ENCODE measurements at regions not wholly inside any gene's neighbourhood (a gene's known extent, or its start where the extent isn't known, plus 50 kb on each side); places are given as distances from the start of the nearest gene placed in this dataset.
"Not testable (repeated sequence)": the region's sequence is repeated elsewhere in the genome, so short reads cannot be mapped to it uniquely, and the experiment has no call there.

- H3K4me3 ChIP-seq = no peak overlapping the region
- ATAC-seq (no peak), DNase-seq (peak in 1 of 3 donors; percentile 24)
- 67% methylated on average over 1 of the region's 10 CpGs for WGBS (ENCODE audit: insufficient coverage, low coverage, low lambda C conversion rate, missing lambda C conversion rate)
- no peaks in the 10 kb centered on the region for H3K27me3 ChIP-seq
- no peak overlapping the region for H3K27ac ChIP-seq
- intact Hi-C loops (cut with DNase I) = no loop called here
- TF ChIP-seq POLR2A (IDR thresholded peaks at IDR 0.05) (no peak), CTCF (IDR thresholded peaks at IDR 0.05) (no peak)
- H3K9me3 ChIP-seq = no peaks in the 10 kb centered on the region
- H3K4me1 ChIP-seq = no peaks in the 10 kb centered on the region
- H3K36me3 ChIP-seq = no peaks in the 10 kb centered on the region
Observed at GRCh38 chr7:69211336-69211735, 386.9 kb upstream of the AUTS2 start.

- no peak for TF ChIP-seq CTCF (IDR thresholded peaks at IDR 0.05)
- no peak for TF ChIP-seq POLR2A (IDR thresholded peaks at IDR 0.05)
- no peak overlapping the region for H3K4me3 ChIP-seq
- WGBS (ENCODE audit: insufficient coverage, low coverage, low lambda C conversion rate, missing lambda C conversion rate) = 56% methylated on average over 6 of the region's 6 CpGs
- peak in 1 of 3 donors; percentile 29 for DNase-seq
- no peaks in the 10 kb centered on the region for H3K36me3 ChIP-seq
- intact Hi-C loops (cut with DNase I) = no loop called here
- no peak overlapping the region for H3K27ac ChIP-seq
- H3K4me1 ChIP-seq = no peaks in the 10 kb centered on the region
- no peaks in the 10 kb centered on the region for H3K9me3 ChIP-seq
- no peak for ATAC-seq
- no peaks in the 10 kb centered on the region for H3K27me3 ChIP-seq
Observed at GRCh38 chr7:69211739-69212138, 386.5 kb upstream of the AUTS2 start.

GRCh38 chr7:69213878-69214277 is 384.4 kb upstream of the AUTS2 start:
- no peak overlapping the region for H3K27ac ChIP-seq
- ATAC-seq = no peak
- H3K4me1 ChIP-seq = no peaks in the 10 kb centered on the region
- no peaks in the 10 kb centered on the region for H3K36me3 ChIP-seq
- 62% methylated on average over 7 of the region's 8 CpGs for WGBS (ENCODE audit: insufficient coverage, low coverage, low lambda C conversion rate, missing lambda C conversion rate)
- no peak overlapping the region for H3K4me3 ChIP-seq
- DNase-seq = no peak
- intact Hi-C loops (cut with DNase I) = no loop called here
- H3K27me3 ChIP-seq = no peaks in the 10 kb centered on the region
- no peaks in the 10 kb centered on the region for H3K9me3 ChIP-seq
- TF ChIP-seq CTCF (IDR thresholded peaks at IDR 0.05) (no peak), POLR2A (IDR thresholded peaks at IDR 0.05) (no peak)

DNA sequence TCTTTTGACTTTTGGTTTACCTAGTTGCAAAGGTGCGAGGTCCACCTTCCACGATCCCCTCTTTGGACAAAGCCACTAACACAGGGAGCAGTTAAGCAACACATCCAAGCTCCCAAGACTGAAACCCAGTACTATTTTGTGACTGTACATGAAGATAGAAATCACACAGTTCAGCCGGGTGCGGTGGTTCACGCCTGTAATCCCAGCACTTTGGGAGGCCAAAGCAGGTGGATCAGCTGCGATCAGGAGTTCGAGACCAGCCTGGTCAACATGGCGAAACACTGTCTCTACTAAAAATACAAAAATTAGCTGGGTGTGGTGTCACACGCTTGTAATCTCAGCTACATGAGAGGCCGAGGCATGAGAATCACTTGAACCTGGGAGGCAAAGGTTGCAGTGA is 382.8 kb upstream of the AUTS2 start:
- H3K27ac ChIP-seq; H3K27me3 ChIP-seq; H3K9me3 ChIP-seq; ATAC-seq; H3K4me3 ChIP-seq; H3K4me1 ChIP-seq; intact Hi-C loops (cut with DNase I); H3K36me3 ChIP-seq: not testable (repeated sequence)
- DNase-seq = peak in 1 of 3 donors; percentile 0
- 89% methylated on average over 10 of the region's 10 CpGs for WGBS (ENCODE audit: insufficient coverage, low coverage, low lambda C conversion rate, missing lambda C conversion rate)

- ATAC-seq (no peak), DNase-seq (peak in 1 of 3 donors; percentile 7)
- no peaks in the 10 kb centered on the region for H3K36me3 ChIP-seq
- H3K9me3 ChIP-seq = no peaks in the 10 kb centered on the region
- no peaks in the 10 kb centered on the region for H3K27me3 ChIP-seq
- no peaks in the 10 kb centered on the region for H3K4me1 ChIP-seq
- no peak overlapping the region for H3K4me3 ChIP-seq
- intact Hi-C loops (cut with DNase I) = no loop called here
- H3K27ac ChIP-seq = no peak overlapping the region
- no peak for TF ChIP-seq CTCF (IDR thresholded peaks at IDR 0.05)
- TF ChIP-seq POLR2A (IDR thresholded peaks at IDR 0.05) = no peak
- WGBS (ENCODE audit: insufficient coverage, low coverage, low lambda C conversion rate, missing lambda C conversion rate) = 74% methylated on average over 17 of the region's 18 CpGs
Observed at GRCh38 chr7:69217516-69218350, 380.5 kb upstream of the AUTS2 start.
